IPS DF 6.9 (cell line): ENCODE measurements at regions not wholly inside any gene's neighbourhood (a gene's known extent, or its start where the extent isn't known, plus 50 kb on each side); places are given as distances from the start of the nearest gene placed in this dataset.

Experiments
- DNase-seq: peaks from one replicate; pipeline ENCODE4 v3.0.0-alpha.2; 2013; ENCODE audit warnings: low read depth, low spot score
- H3K27ac ChIP-seq: one replicate; pipeline ENCODE4 v1.5.1; 2013; ENCODE audit warnings: low read length, control low read depth
- H3K27me3 ChIP-seq: 2 replicates; pipeline ENCODE4 v1.6.1; 2013; ENCODE audit warnings: mild to moderate bottlenecking, low read length; ENCODE audit not compliant: control insufficient read depth, insufficient read depth
- H3K36me3 ChIP-seq: 2 replicates; pipeline ENCODE4 v1.6.1; 2013; ENCODE audit warnings: low read length; ENCODE audit not compliant: control insufficient read depth, insufficient read depth
- H3K4me1 ChIP-seq: 2 replicates; pipeline ENCODE4 v1.6.1; 2013; ENCODE audit warnings: low read length; ENCODE audit not compliant: control insufficient read depth, insufficient read depth
- H3K4me3 ChIP-seq: 2 replicates; pipeline ENCODE4 v1.5.1; 2013; ENCODE audit warnings: mild to moderate bottlenecking, low read length
- H3K9me3 ChIP-seq: 2 replicates; pipeline ENCODE4 v1.6.1; 2013; ENCODE audit warnings: low read length, inconsistent platforms; ENCODE audit not compliant: control insufficient read depth, insufficient read depth
- WGBS: extraction: QIAGEN DNeasy Blood & Tissue Kit; methylation state at CpG from one replicate; pipeline ENCODE4 v1.1.7; 2013; ENCODE audit warnings: mixed read lengths, missing lambda C conversion rate; ENCODE audit not compliant: insufficient read length, insufficient coverage; 5-methylcytosine and 5-hydroxymethylcytosine counted together

DNA sequence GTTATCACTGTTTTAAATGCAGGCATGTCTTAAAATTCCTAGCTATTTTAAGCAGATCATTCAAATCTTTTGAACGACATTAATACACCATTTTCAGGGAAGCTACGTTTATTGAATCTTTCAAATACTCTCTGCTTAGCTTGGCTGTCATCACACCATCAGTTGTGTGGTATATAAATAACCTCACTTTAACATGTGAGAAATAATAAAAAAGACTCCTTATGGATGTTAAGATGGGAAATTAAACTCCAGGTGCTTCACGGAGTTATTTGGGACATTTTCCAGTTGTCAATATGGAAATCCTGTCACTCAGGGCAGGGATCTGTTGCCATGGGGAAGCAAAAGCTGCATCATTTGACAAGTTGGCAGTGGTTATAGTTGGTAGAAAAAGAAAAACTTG is 649.2 kb upstream of the CDH2 start:
- no CpG with 5 or more reads among the region's 3 CpGs for WGBS
- no peaks in the 10 kb centered on the region for H3K9me3 ChIP-seq

DNA sequence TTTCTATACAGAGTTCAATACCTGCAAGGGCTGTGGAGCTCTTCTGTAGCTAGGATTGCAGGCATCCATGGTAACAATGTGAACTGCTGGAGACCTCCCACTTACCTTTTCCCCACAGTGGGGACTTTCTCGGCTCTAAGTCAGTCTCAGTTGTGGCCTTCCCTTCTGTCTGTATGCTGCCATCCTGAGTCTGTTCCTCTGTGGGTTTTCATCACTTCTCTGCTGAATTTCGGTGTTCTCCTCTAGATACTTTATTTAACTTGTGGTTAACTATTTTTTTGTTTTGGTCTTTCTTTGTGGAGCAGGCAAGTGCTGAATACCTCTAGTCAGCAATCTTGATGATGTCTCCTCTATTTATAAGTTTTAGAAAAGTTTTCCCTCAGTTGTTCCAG is 647.2 kb upstream of the CDH2 start:
- peaks cover 1% of the 10 kb centered on the region; the same call in 1 of the 2 replicates for H3K4me1 ChIP-seq
- DNase-seq = no peak
- no peaks in the 10 kb centered on the region for H3K36me3 ChIP-seq
- no peak overlapping the region for H3K4me3 ChIP-seq
- no peaks in the 10 kb centered on the region for H3K27me3 ChIP-seq
- no peaks in the 10 kb centered on the region for H3K9me3 ChIP-seq
- no CpG with 5 or more reads among the region's 2 CpGs for WGBS
- H3K27ac ChIP-seq = no peak overlapping the region

More for the DNA sequence above, 649.2 kb upstream of the CDH2 start:
- Histone ChIP-seq H3K36me3 (no peaks in the 10 kb centered on the region), H3K4me3 (no peak overlapping the region), H3K4me1 (peaks cover 1% of the 10 kb centered on the region; the same call in 1 of the 2 replicates), H3K27me3 (no peaks in the 10 kb centered on the region), H3K27ac (no peak overlapping the region)
- DNase-seq = no peak

DNA sequence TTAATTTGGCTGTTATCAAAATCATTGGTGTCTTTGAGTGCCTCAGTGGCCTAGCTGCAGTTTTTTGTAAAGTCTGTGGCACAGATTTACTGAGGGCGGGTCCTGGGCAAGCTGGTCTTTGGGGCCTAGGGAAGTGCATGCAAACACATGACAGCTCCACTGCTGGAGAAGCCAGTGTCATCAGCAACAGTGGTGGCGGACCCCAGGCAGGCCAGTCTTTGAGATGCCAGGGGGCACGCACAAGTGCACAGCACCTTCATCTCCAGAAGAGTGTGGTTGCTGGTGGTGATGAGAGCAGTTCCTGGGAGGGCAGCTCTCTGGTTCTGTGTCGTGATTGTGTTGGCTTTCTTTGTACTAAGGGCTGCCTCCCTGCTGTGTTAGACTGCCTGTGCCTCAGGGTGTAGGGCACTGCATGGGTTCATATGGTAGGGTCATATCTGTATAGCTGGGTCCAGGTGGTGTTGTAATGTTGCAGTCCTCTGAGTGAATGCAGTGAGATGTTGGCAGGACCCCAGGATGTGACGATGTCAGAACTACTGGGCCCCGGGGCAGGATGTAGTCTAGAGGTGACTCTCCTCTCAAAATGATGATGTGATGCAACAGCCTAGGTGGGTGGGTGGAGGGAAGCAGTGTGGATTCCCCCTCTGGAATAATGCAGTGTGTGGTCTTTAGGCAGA is 646.7 kb upstream of the CDH2 start:
- H3K4me1 ChIP-seq = peaks cover 1% of the 10 kb centered on the region; the same call in 1 of the 2 replicates
- no peak for DNase-seq

DNA sequence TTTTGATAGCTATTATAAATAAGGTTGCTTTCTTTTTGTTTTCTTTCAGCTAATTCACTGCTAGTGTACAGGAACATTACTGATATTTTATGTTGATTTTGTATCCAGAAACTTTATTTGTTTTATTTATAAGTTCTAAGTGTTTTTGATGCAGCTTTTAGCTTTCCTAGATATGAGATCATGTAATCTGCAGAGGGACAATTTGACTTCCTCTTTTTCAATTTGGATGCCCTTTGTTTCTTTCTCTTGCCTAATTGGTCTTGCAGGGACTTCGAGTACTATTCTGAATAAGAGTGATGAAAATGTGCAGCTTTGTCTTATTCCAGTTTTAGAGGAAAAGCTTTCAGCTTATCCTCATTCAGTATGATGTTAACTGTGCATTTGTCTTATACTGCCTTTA is 643.4 kb upstream of the CDH2 start:
- WGBS = no CpG with 5 or more reads among the region's 1 CpG
- Histone ChIP-seq H3K27ac (no peak overlapping the region), H3K27me3 (no peaks in the 10 kb centered on the region), H3K36me3 (no peaks in the 10 kb centered on the region), H3K4me3 (no peak overlapping the region), H3K9me3 (no peaks in the 10 kb centered on the region), H3K4me1 (no peaks in the 10 kb centered on the region)
- DNase-seq = no peak

More for the DNA sequence above, 646.7 kb upstream of the CDH2 start:
- no peaks in the 10 kb centered on the region for H3K27me3 ChIP-seq
- no peaks in the 10 kb centered on the region for H3K9me3 ChIP-seq
- no peaks in the 10 kb centered on the region for H3K36me3 ChIP-seq
- H3K4me3 ChIP-seq = no peak overlapping the region
- no CpG with 5 or more reads among the region's 6 CpGs for WGBS
- no peak overlapping the region for H3K27ac ChIP-seq

DNA sequence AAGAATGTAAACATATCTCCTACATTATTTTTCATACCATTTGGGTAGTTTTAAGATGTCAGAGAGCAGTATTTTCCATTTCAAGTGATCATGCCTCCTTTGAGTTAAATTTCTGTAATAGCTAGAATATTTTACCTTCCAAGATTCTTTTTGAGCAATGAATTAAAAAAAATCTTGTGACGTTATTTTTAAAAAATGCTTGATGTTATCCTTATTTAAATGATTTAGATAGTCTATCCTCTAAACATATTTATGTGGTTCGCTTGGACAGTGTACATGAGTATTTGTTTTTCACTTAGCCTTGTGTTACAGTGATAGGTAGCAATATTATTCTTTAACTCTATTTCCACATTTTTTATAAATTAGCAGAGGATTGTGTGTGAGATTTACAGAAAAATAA is 639.2 kb upstream of the CDH2 start:
- Histone ChIP-seq H3K9me3 (no peaks in the 10 kb centered on the region), H3K27me3 (no peaks in the 10 kb centered on the region), H3K4me3 (no peak overlapping the region), H3K27ac (no peak overlapping the region), H3K36me3 (no peaks in the 10 kb centered on the region), H3K4me1 (no peaks in the 10 kb centered on the region)
- no peak for DNase-seq
- WGBS = no CpG with 5 or more reads among the region's 2 CpGs

DNA sequence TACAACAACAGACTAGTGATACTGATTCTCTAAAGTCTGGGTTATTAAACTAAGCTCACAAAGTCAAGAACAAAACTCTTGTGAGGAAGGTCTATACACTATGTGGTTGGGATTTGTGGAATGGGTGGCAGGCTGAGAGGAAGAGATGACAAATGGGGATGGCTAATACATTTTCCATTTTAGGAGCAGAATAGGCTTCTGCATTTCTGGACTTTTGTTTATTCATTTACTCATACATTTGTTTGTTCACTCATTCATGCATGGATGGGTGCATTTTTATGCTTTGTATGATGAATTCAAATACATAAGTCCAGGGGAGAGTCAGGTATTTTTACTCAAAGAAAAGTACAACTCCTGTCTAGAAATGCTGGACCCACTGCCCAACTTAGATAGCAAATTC is 637.4 kb upstream of the CDH2 start:
- Histone ChIP-seq H3K4me1 (no peaks in the 10 kb centered on the region), H3K9me3 (no peaks in the 10 kb centered on the region), H3K27ac (no peak overlapping the region), H3K36me3 (no peaks in the 10 kb centered on the region), H3K27me3 (no peaks in the 10 kb centered on the region), H3K4me3 (no peak overlapping the region)
- no peak for DNase-seq

DNA sequence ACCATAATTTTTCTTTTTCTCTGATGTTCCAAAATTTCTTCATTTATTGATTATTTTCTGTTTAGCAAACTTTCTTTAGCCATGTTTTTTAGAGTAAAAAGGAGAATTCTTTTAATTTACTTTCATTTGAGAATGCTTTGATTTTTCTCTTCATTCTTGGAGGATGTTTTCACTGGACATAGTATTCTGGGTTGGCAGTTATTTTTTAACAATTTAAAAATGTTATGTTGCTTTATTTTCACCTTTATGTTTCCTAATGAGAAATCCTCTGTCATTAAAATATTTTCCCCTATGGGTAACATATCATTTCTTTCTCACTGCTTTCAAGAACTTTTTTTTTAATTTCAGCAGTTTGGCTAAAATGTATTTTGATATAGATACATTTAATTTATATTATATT is 631.4 kb upstream of the CDH2 start:
- Histone ChIP-seq H3K9me3 (no peaks in the 10 kb centered on the region), H3K36me3 (no peaks in the 10 kb centered on the region), H3K4me3 (no peak overlapping the region), H3K4me1 (no peaks in the 10 kb centered on the region), H3K27ac (no peak overlapping the region), H3K27me3 (no peaks in the 10 kb centered on the region)
- DNase-seq = no peak

DNA sequence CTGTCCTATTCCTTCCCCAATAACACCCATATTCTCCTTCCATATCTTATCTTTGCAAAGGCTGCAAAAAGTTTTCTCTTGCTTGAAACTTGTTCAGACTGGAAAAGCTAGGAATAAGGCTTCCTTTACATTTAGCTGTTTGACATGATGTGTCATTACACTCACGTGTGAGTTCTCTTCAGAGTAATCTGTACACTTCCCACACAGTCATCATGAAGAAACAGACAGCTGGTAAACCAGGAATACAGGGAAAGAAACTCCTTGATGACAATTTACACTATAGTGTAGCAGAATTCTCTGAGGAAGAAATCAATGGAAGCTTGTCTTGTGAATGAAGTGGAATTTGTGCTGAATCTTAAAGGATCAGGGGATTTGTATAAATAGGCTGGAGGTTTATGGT is 628.6 kb upstream of the CDH2 start:
- no peak for DNase-seq
- no peak overlapping the region for H3K27ac ChIP-seq
- H3K4me3 ChIP-seq = no peak overlapping the region
- no CpG with 5 or more reads among the region's 1 CpG for WGBS
- no peaks in the 10 kb centered on the region for H3K9me3 ChIP-seq
- H3K36me3 ChIP-seq = no peaks in the 10 kb centered on the region
- no peaks in the 10 kb centered on the region for H3K4me1 ChIP-seq
- no peaks in the 10 kb centered on the region for H3K27me3 ChIP-seq

DNA sequence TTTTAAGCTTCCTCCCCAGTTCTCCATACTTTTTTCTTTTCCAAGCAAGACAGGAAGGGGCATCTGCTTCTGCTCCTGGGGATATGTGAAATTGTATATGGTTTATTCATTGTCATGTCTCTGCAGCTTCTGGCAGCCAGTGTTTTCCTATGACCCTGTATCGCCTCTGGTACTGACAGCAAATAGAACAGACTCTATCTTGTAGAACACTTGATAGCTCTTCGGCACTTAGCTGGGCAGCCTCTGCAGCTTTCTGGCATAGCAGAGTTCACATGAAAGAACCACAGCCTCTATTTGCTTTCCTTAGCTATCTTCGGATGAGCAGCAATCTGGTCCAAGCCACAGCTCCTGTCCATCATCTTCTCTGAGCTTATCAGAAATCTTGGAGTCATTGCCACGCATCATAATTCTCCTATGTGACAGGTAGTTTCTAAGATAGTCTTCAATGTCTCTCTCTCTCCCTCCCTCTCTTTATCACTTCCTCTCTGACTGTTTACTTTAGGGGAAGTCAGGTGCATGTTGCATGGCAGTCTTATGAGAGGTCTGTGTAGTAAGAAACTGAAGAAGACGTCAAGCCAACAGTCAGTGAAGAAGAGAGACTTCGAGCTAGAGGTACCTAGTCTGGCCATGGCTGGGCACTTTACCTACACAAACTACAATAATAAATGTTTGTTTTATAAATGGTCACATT is 627.7 kb upstream of the CDH2 start:
- H3K36me3 ChIP-seq = no peaks in the 10 kb centered on the region
- H3K27me3 ChIP-seq = no peaks in the 10 kb centered on the region
- WGBS = no CpG with 5 or more reads among the region's 6 CpGs
- no peaks in the 10 kb centered on the region for H3K4me1 ChIP-seq
- no peak overlapping the region for H3K4me3 ChIP-seq
- H3K9me3 ChIP-seq = no peaks in the 10 kb centered on the region
- no peak for DNase-seq
- H3K27ac ChIP-seq = no peak overlapping the region

DNA sequence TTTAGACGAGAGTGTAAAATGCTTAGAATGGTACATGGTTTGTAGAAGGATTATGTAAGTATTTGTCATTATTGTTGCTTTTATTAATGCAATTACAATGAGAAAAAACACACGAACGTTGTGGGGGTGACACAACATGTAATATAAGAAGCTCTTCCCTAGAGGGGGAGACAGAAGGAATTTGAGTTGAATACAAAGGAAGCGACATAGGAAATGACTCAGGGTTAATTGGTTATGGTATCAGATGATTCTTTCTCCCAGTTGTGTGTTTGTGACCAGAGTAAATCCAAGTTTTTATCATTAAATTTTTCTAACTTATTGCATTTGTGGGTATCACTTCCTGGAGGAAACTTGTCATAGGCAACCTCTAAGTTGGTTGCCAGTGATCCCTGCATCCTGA is 625.6 kb upstream of the CDH2 start:
- Histone ChIP-seq H3K4me1 (no peaks in the 10 kb centered on the region), H3K27me3 (no peaks in the 10 kb centered on the region), H3K36me3 (no peaks in the 10 kb centered on the region), H3K27ac (no peak overlapping the region), H3K9me3 (no peaks in the 10 kb centered on the region), H3K4me3 (no peak overlapping the region)
- WGBS = no CpG with 5 or more reads among the region's 4 CpGs
- no peak for DNase-seq

DNA sequence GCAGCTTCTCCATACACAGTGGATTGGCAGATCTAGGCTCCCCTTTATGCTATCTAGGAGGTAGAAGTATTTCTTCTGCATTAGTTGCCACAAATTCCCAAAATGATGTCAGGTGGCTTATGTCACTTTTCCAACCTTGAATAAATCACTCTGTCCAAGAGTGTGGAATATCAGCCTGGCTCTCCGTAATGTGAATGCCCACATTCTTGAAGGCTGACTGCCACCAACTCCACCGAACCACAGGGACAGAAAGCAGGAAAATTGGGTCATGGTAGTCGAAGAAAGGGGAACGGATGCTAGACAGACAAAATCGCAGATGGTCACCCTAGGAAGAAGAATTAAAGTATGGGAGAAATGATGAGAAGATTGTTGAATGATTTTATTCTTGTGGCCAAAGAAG is 624.9 kb upstream of the CDH2 start:
- DNase-seq = no peak
- Histone ChIP-seq H3K4me1 (no peaks in the 10 kb centered on the region), H3K27ac (no peak overlapping the region), H3K27me3 (no peaks in the 10 kb centered on the region), H3K4me3 (no peak overlapping the region), H3K36me3 (no peaks in the 10 kb centered on the region), H3K9me3 (no peaks in the 10 kb centered on the region)
- WGBS = no CpG with 5 or more reads among the region's 5 CpGs
